SK-N-SH (cell line): ENCODE measurements at regions not wholly inside any gene's neighbourhood (a gene's known extent, or its start where the extent isn't known, plus 50 kb on each side); places are given as distances from the start of the nearest gene placed in this dataset.

Experiments
- CTCF ChIA-PET: fragments of 300-600, 350-600 bp; formaldehyde crosslinking; extraction: SDS; loops from one replicate; lab custom pipeline; 2021; lab: Yijun Ruan, JAX
- POLR2A ChIA-PET: fragments of 350-600 bp; sonication (Branson Sonifier 250); formaldehyde crosslinking; extraction: SDS; loops from one replicate; lab custom pipeline; 2020; ENCODE audit warnings: antibody characterized with exemption, inconsistent platforms; lab: Yijun Ruan, JAX
- DNase-seq: peaks from one replicate; pipeline ENCODE4 v3.0.0; 2012
- H2AFZ ChIP-seq: fragments of 200-600 bp; sonication (generic); 2 replicates; pipeline ENCODE4 v1.8.1; 2016; ENCODE audit warnings: antibody characterized with exemption, mild to moderate bottlenecking, low read depth
- H3F3A ChIP-seq: fragments of 200-600 bp; sonication (generic); replicated peaks from 2 replicates; pipeline ENCODE3; 2016; ENCODE audit warnings: antibody characterized with exemption, mild to moderate bottlenecking; ENCODE audit not compliant: insufficient read depth
- H3K27ac ChIP-seq, 2 experiments: fragments of 200-500 bp in 1 of 2; fragments of 200-600 bp in 1 of 2; sonication (Bioruptor generic) in 1 of 2; sonication (generic), shearing (Covaris generic) in 1 of 2; 2 replicates each; pipeline versions ENCODE4 v1.5.1 to v1.6.1; 2014 to 2016; ENCODE audit warnings: low read depth in 2 of 2, inconsistent platforms in 1 of 2, low read length in 1 of 2, mild to moderate bottlenecking in 1 of 2, mixed read lengths in 1 of 2
- H3K27me3 ChIP-seq: fragments of 200-600 bp; sonication (generic), shearing (Covaris generic); 2 replicates; pipeline ENCODE4 v1.6.1; 2016; ENCODE audit warnings: mixed run types; ENCODE audit not compliant: insufficient read depth
- H3K36me3 ChIP-seq, 2 experiments: fragments of 200-500 bp in 1 of 2; fragments of 200-600 bp in 1 of 2; sonication (Bioruptor generic) in 1 of 2; sonication (generic) in 1 of 2; replicated peaks in 1 of 2; 2 replicates each; pipeline versions ENCODE3 to v1.5.1; 2014 to 2016; ENCODE audit warnings: low read length in 1 of 2, mild to moderate bottlenecking in 1 of 2; ENCODE audit not compliant: insufficient read depth in 2 of 2, control insufficient read depth in 1 of 2
- H3K4me1 ChIP-seq, 2 experiments: fragments of 200-500 bp in 1 of 2; fragments of 200-600 bp in 1 of 2; sonication (Bioruptor generic) in 1 of 2; sonication (generic), shearing (Covaris generic) in 1 of 2; 2 replicates each; pipeline versions ENCODE4 v1.5.1 to v1.6.1; 2014 to 2016; ENCODE audit warnings: low read depth in 1 of 2, low read length in 1 of 2, mixed run types in 1 of 2; ENCODE audit not compliant: insufficient read depth in 2 of 2, control insufficient read depth in 1 of 2
- H3K4me2 ChIP-seq: fragments of 200-600 bp; sonication (generic), shearing (Covaris generic); 2 replicates; pipeline ENCODE4 v1.6.1; 2017; ENCODE audit warnings: mixed run types
- H3K4me3 ChIP-seq, 2 experiments: fragments of 200-500 bp in 1 of 2; fragments of 200-600 bp in 1 of 2; sonication (Bioruptor generic) in 1 of 2; sonication (generic), shearing (Covaris generic) in 1 of 2; 2 replicates each; pipeline versions ENCODE4 v1.5.1 to v1.8.1; 2014 to 2016; ENCODE audit warnings: low read depth in 2 of 2, inconsistent platforms in 1 of 2, low read length in 1 of 2, mild to moderate bottlenecking in 1 of 2, mixed read lengths in 1 of 2, moderate library complexity in 1 of 2
- H3K79me2 ChIP-seq: fragments of 200-600 bp; sonication (generic); 2 replicates; pipeline ENCODE4 v1.8.1; 2017; ENCODE audit warnings: mild to moderate bottlenecking; ENCODE audit not compliant: insufficient read depth
- H3K9ac ChIP-seq: fragments of 200-600 bp; sonication (generic); 2 replicates; pipeline ENCODE4 v1.6.1; 2017; ENCODE audit warnings: mixed run types
- H3K9me2 ChIP-seq: fragments of 200-600 bp; sonication (generic); 2 replicates; pipeline ENCODE4 v1.6.1; 2017; ENCODE audit warnings: mixed run types
- H3K9me3 ChIP-seq: fragments of 200-600 bp; sonication (generic); 2 replicates; pipeline ENCODE4 v1.6.1; 2017; ENCODE audit warnings: mixed run types, mild to moderate bottlenecking, moderate library complexity
- H4K20me1 ChIP-seq: fragments of 200-600 bp; sonication (generic); 2 replicates; pipeline ENCODE4 v1.6.1; 2017; ENCODE audit warnings: mild to moderate bottlenecking, mixed run types; ENCODE audit not compliant: insufficient read depth
- CTCF ChIP-seq: fragments of 200-600 bp; sonication (generic); IDR thresholded peaks from 2 replicates; pipeline ENCODE4 v1.6.1; 2017; ENCODE audit warnings: antibody characterized with exemption, mild to moderate bottlenecking, moderate library complexity
- ELF1 ChIP-seq: IDR thresholded peaks from 2 replicates; pipeline ENCODE4 v1.4.0; 2012
- EZH2phosphoT487 ChIP-seq: fragments of 200-600 bp; sonication (generic); IDR thresholded peaks from 2 replicates; pipeline ENCODE4 v1.6.1; 2017; ENCODE audit warnings: low read depth, mixed run types, mild to moderate bottlenecking, antibody characterized with exemption, moderate library complexity, borderline replicate concordance
- FOXM1 ChIP-seq: IDR thresholded peaks from 2 replicates; pipeline ENCODE4 v1.4.0; 2012; ENCODE audit warnings: low read depth, mild to moderate bottlenecking
- GABPA ChIP-seq: IDR thresholded peaks from 2 replicates; pipeline ENCODE4 v1.4.0; 2012; ENCODE audit warnings: low read depth, mild to moderate bottlenecking
- MAX ChIP-seq: IDR thresholded peaks from 2 replicates; pipeline ENCODE4 v1.4.0; 2012; ENCODE audit warnings: low read depth
- NRF1 ChIP-seq: IDR thresholded peaks from 2 replicates; pipeline ENCODE4 v1.6.1; 2012; ENCODE audit warnings: low read depth, mild to moderate bottlenecking, low read length
- PBX3 ChIP-seq: IDR thresholded peaks from 2 replicates; pipeline ENCODE4; 2012
- RCOR1 ChIP-seq: fragments of 150-350 bp; IDR thresholded peaks from 2 replicates; pipeline ENCODE4 v1.6.1; 2017; ENCODE audit warnings: antibody characterized with exemption, low read length
- RFX5 ChIP-seq: IDR thresholded peaks from 2 replicates; pipeline ENCODE4 v1.6.1; 2012; ENCODE audit warnings: mild to moderate bottlenecking, improper control_type of control experiment, low read length
- SIN3A ChIP-seq: IDR thresholded peaks from 2 replicates; pipeline ENCODE4 v1.6.1; 2012; ENCODE audit warnings: low read depth, mild to moderate bottlenecking, low read length, moderate library complexity, borderline replicate concordance
- SMC3 ChIP-seq: IDR thresholded peaks from 2 replicates; pipeline ENCODE4 v1.6.1; 2012; ENCODE audit warnings: low read depth, low read length, improper control_type of control experiment
- TAF1 ChIP-seq: IDR thresholded peaks from 2 replicates; pipeline ENCODE4 v1.6.1; 2012; ENCODE audit warnings: low read depth, mild to moderate bottlenecking, low read length, moderate library complexity, borderline replicate concordance
- TCF12 ChIP-seq: IDR thresholded peaks from 2 replicates; pipeline ENCODE4 v1.4.0; 2012
- TEAD4 ChIP-seq: IDR thresholded peaks from 2 replicates; pipeline ENCODE4 v1.4.0; 2012; ENCODE audit warnings: mild to moderate bottlenecking, borderline replicate concordance; ENCODE audit not compliant: insufficient read depth
- USF1 ChIP-seq: IDR thresholded peaks from 2 replicates; pipeline ENCODE4 v1.4.0; 2012; ENCODE audit warnings: low read depth, borderline replicate concordance
- ZBTB33 ChIP-seq: IDR thresholded peaks from 2 replicates; pipeline ENCODE4 v1.4.0; 2012; ENCODE audit warnings: low read depth, borderline replicate concordance
- WGBS: methylation state at CpG from one replicate; pipeline ENCODE4 v1.1.6; 2017; ENCODE audit warnings: low lambda C conversion rate; 5-methylcytosine and 5-hydroxymethylcytosine counted together

- TF ChIP-seq CTCF: no peak
- TF ChIP-seq SMC3: no peak
- TF ChIP-seq TAF1: no peak
- no peak for TF ChIP-seq SIN3A
- TF ChIP-seq EZH2phosphoT487: no peak
- TF ChIP-seq GABPA: no peak
- no peak for TF ChIP-seq TEAD4
- no peak for TF ChIP-seq FOXM1
Measured at GRCh38 chr20:52076164-52076563, 115.4 kb downstream of the ZFP64 start (continued).

GRCh38 chr20:52075400-52075799, 116.2 kb downstream of the ZFP64 start:
- TF ChIP-seq USF1: no peak
- no peak for TF ChIP-seq PBX3
- no peak for TF ChIP-seq RCOR1
- TF ChIP-seq RFX5: no peak
- TF ChIP-seq NRF1: no peak
- TF ChIP-seq TCF12: no peak
- no peak for TF ChIP-seq ZBTB33
- no peak for TF ChIP-seq SMC3
- no peak for TF ChIP-seq ELF1
- no peak for TF ChIP-seq TEAD4
- no peak for TF ChIP-seq MAX
- Histone ChIP-seq H3K9ac (no peak overlapping the region), H3K4me1 (peaks cover 0 to 7% of the 10 kb centered on the region in 2 experiments; a peak in 1 of 4 replicates), H3K36me3 (no peaks in the 10 kb centered on the region), H4K20me1 (no peaks in the 10 kb centered on the region), H3K4me3 (no peak overlapping the region), H3K9me2 (no peaks in the 10 kb centered on the region), H3K4me2 (no peak overlapping the region), H3K27ac (no peak overlapping the region), H3F3A (peaks cover 4% of the 10 kb centered on the region), H3K27me3 (no peaks in the 10 kb centered on the region), H2AFZ (no peak overlapping the region), H3K9me3 (no peaks in the 10 kb centered on the region), H3K79me2 (no peaks in the 10 kb centered on the region)
- DNase-seq: no peak
- CTCF ChIA-PET: interaction anchor here (1.0 to 3.3 kb wide), 5 partner anchors 8 to 1088 kb away, joined by 3 to 12 read pairs (median 5); no protein-coding TSS in a partner anchor
- 81% methylated on average over 3 of the region's 3 CpGs for WGBS
- POLR2A ChIA-PET: no interaction called here
